ENCODE measurements at regions not wholly inside any gene's neighbourhood (a gene's known extent, or its start where the extent isn't known, plus 50 kb on each side); places are given as distances from the start of the nearest gene placed in this dataset.
A peak's percentile ranks its signal among the peaks of the same experiment; 100 is the strongest.

DNA sequence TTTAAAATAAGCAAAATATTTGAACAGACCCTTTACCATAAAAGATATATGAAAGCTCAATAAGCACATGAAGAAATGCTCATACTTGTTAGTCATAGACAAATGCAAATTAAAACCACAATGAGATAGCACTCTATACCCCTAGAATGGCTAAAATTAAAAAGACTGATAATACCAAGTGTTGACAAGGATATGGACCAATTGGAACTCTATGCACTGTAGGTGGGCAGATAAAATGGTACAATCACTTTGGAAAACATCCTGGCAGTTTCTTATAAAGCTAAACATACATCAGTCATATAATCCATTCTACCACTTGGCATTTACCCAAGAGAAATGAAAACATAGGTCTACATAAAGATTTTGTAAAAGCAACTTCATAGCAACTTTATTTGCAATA lies 293.0 kb upstream of the TLE3 start:
- Histone ChIP-seq H3K27ac (no peak overlapping the region), H3K4me3 (no peak overlapping the region)
- no peak for DNase-seq (ENCODE audit: low spot score)
- no peak for TF ChIP-seq CTCF (IDR thresholded peaks at IDR 0.05)

DNA sequence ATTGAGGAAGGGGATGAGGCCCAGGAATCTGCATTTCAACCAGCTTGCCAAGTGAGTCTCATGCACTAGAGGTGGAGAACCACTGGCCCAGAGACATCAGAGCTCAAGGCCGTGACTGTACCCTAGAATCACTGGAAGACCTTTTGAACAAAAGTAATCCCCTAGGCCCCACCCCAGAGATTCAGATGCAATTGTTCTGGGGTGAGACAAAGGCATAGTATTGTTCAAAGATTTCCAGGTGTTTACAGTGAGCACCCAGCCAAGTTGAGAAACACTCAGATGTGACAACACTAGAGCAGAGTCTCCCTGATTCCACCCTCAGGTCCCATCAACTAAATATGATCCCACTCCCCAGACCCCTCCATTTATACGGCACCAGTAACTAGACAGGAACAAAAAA lies 290.3 kb upstream of the TLE3 start:
- TF ChIP-seq CTCF (IDR thresholded peaks at IDR 0.05) = no peak
- Histone ChIP-seq H3K4me3 (no peak overlapping the region), H3K27ac (no peak overlapping the region)
- no peak for DNase-seq (ENCODE audit: low spot score)

GRCh38 chr15:70387081-70387480 lies 289.4 kb upstream of the TLE3 start:
- Histone ChIP-seq H3K4me3 (no peak overlapping the region), H3K27ac (no peak overlapping the region)
- peak; percentile 29 for DNase-seq (ENCODE audit: low spot score)
- TF ChIP-seq CTCF (IDR thresholded peaks at IDR 0.05) = no peak

DNA sequence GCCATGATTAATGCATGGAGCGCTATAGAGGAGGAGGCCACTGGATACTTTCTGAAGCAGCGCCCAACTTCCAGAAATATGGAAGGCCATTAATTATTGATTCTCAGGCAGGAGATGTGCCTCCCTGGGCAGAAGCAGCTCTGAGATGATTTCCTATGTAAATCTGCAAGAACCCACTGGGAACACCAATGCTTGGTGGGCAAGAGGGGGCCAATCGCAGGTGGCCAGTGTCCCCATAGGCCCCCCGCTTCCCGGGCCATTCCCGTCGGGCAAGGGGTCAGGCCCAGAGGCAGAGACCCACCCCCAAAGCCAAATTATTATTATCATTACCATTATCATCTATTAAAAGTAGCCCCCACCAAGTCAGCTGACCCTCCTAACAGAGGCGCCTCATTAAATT lies 288.0 kb upstream of the TLE3 start:
- no peak overlapping the region for H3K27ac ChIP-seq
- DNase-seq (ENCODE audit: low spot score) = no peak
- TF ChIP-seq CTCF (IDR thresholded peaks at IDR 0.05) = no peak
- no peak overlapping the region for H3K4me3 ChIP-seq

DNA sequence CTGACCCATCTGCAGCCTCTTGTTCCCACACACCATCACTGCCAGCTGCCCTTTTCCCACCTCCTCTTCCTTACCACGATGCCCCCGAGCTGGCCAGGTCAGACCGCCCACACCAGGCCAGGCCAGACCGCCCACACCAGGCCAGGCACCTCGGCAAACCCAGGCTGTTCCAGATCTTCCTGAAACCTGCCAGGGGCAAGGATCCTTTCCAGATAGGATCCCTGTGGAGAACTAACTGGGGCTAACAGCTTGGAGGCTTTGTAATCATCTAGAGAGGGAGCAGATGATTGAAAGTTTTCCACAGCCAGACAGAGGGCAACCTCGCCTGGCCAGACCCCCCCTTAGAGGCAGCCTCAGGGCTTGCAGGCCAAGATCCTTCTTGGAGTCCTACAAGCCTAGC lies 287.3 kb upstream of the TLE3 start:
- no peak overlapping the region for H3K4me3 ChIP-seq
- H3K27ac ChIP-seq = no peak overlapping the region
- TF ChIP-seq CTCF (IDR thresholded peaks at IDR 0.05) = no peak
- peak; percentile 29 for DNase-seq (ENCODE audit: low spot score)

DNA sequence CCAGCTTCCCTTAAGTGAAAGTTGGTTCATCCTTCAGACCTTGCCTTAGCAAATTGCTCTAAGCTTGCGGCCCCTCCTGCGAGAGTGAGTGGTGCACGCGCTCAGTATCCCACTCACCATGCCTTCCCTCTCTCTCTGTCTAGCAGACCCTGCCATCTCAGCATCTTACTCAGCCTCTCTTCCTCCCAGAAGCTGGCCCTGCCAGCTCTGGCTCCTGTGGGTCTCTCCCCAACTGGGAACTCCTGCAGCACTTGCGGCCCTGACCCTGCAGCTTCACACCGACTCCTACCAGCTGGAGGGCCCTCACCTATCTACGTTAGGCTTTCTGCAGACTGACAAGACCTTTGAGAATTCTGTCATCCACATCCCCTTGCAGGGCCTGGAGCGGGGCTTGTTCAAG lies 286.1 kb upstream of the TLE3 start:
- no peak overlapping the region for H3K4me3 ChIP-seq
- H3K27ac ChIP-seq = no peak overlapping the region
- TF ChIP-seq CTCF (IDR thresholded peaks at IDR 0.05) = no peak
- DNase-seq (ENCODE audit: low spot score) = peak; percentile 35

- Histone ChIP-seq H3K27ac (no peak overlapping the region), H3K4me3 (no peak overlapping the region)
- DNase-seq (ENCODE audit: low spot score) = peak; percentile 26
- TF ChIP-seq CTCF (IDR thresholded peaks at IDR 0.05) = no peak
Observed at GRCh38 chr15:70382762-70383458, 285.2 kb upstream of the TLE3 start.

Measured in coronary artery (tissue), 2 donors.